B cell (primary cell): ENCODE measurements at regions not wholly inside any gene's neighbourhood (a gene's known extent, or its start where the extent isn't known, plus 50 kb on each side); places are given as distances from the start of the nearest gene placed in this dataset.

Experiments
- EZH2 ChIP-seq: IDR thresholded peaks from 2 replicates; pipeline ENCODE4 v1.6.1; 2012; ENCODE audit warnings: borderline replicate concordance, low read depth, mild to moderate bottlenecking, moderate library complexity, low read length; ENCODE audit not compliant: insufficient read depth, poor library complexity, severe bottlenecking
- TF ChIP-seq, protein P1 (sequence below): fragments of 200-600 bp; IDR thresholded peaks from one replicate; pipeline ENCODE4 v1.8.0; 2022; ENCODE audit warnings: antibody characterized with exemption, mild to moderate bottlenecking

DNA sequence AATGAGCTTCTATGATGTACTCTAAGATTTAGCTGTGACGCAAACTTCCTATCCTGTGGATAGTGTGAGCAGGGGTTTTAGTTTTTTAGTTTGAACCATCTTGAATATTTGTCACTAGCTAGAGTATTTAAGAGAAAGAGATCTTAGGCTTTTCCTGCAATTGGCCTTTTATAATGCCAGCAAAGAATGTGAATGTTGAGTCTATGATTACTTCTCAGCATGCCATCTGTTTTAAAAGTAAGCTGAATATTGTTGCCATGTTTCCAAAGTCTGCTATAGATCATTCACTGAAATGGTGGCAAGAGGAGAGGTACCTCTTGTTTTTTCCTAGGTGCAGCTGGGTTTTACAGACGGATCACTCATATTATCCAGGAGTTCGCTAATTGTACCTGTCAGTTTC is 1783.6 kb upstream of the FLRT2 start:
- TF ChIP-seq, protein P1, sequence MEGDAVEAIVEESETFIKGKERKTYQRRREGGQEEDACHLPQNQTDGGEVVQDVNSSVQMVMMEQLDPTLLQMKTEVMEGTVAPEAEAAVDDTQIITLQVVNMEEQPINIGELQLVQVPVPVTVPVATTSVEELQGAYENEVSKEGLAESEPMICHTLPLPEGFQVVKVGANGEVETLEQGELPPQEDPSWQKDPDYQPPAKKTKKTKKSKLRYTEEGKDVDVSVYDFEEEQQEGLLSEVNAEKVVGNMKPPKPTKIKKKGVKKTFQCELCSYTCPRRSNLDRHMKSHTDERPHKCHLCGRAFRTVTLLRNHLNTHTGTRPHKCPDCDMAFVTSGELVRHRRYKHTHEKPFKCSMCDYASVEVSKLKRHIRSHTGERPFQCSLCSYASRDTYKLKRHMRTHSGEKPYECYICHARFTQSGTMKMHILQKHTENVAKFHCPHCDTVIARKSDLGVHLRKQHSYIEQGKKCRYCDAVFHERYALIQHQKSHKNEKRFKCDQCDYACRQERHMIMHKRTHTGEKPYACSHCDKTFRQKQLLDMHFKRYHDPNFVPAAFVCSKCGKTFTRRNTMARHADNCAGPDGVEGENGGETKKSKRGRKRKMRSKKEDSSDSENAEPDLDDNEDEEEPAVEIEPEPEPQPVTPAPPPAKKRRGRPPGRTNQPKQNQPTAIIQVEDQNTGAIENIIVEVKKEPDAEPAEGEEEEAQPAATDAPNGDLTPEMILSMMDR, result no peak
- TF ChIP-seq EZH2, result no peak
